BE2C (cell line): ENCODE measurements at regions not wholly inside any gene's neighbourhood (a gene's known extent, or its start where the extent isn't known, plus 50 kb on each side); places are given as distances from the start of the nearest gene placed in this dataset.
"Not testable (repeated sequence)": the region's sequence is repeated elsewhere in the genome, so short reads cannot be mapped to it uniquely, and the experiment has no call there.

Experiments used
- DNase-seq: peaks from one replicate; pipeline ENCODE4 v3.0.0-alpha.2; 2020
- H3K27me3 ChIP-seq: fragments of 250-450 bp; sonication (Bioruptor Pico); 2 replicates; pipeline ENCODE4 v1.5.1; 2020; ENCODE audit warnings: mild to moderate bottlenecking
- H3K36me3 ChIP-seq: fragments of 250-450 bp; sonication (Bioruptor Pico); 2 replicates; pipeline ENCODE4 v1.5.1; 2020; ENCODE audit warnings: mild to moderate bottlenecking
- H3K4me1 ChIP-seq: fragments of 250-450 bp; sonication (Bioruptor Pico); 2 replicates; pipeline ENCODE4 v1.5.1; 2020
- H3K4me3 ChIP-seq: 2 replicates; pipeline ENCODE4 v1.5.1; 2011; ENCODE audit warnings: low read depth, low read length
- H3K9me3 ChIP-seq: fragments of 250-450 bp; sonication (Bioruptor Pico); 2 replicates; pipeline ENCODE4 v1.5.1; 2020
- TF ChIP-seq, protein P1 (sequence below): IDR thresholded peaks from 2 replicates; pipeline ENCODE4 v1.5.1; 2012; ENCODE audit warnings: mild to moderate bottlenecking, low read depth, low read length

DNA sequence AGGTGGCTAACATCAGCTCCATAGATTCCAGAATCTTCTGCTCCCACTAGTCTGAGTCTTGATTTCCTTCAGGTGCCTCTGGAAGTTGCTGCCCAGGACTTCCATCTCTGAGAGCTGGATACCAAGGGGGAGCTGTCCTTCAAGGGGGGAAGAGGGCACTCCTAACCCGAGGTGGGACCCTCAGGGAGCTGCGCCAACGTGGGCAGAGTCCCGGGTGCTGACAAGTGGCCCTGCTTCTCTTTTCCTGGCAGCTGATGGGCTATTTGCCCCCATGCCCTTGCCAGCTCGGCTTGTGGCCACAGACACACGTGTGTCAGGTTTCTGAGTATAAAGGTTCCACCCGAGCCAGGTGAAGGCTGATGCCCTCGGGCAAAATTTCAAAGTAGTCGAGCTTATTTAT, 272.5 kb downstream of the TTC8 start:
- no peaks in the 10 kb centered on the region for H3K9me3 ChIP-seq
- no peaks in the 10 kb centered on the region for H3K36me3 ChIP-seq
- no peak for DNase-seq
- TF ChIP-seq, protein P1, sequence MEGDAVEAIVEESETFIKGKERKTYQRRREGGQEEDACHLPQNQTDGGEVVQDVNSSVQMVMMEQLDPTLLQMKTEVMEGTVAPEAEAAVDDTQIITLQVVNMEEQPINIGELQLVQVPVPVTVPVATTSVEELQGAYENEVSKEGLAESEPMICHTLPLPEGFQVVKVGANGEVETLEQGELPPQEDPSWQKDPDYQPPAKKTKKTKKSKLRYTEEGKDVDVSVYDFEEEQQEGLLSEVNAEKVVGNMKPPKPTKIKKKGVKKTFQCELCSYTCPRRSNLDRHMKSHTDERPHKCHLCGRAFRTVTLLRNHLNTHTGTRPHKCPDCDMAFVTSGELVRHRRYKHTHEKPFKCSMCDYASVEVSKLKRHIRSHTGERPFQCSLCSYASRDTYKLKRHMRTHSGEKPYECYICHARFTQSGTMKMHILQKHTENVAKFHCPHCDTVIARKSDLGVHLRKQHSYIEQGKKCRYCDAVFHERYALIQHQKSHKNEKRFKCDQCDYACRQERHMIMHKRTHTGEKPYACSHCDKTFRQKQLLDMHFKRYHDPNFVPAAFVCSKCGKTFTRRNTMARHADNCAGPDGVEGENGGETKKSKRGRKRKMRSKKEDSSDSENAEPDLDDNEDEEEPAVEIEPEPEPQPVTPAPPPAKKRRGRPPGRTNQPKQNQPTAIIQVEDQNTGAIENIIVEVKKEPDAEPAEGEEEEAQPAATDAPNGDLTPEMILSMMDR = no peak
- no peaks in the 10 kb centered on the region for H3K4me1 ChIP-seq
- no peak overlapping the region for H3K4me3 ChIP-seq
- no peaks in the 10 kb centered on the region for H3K27me3 ChIP-seq

DNA sequence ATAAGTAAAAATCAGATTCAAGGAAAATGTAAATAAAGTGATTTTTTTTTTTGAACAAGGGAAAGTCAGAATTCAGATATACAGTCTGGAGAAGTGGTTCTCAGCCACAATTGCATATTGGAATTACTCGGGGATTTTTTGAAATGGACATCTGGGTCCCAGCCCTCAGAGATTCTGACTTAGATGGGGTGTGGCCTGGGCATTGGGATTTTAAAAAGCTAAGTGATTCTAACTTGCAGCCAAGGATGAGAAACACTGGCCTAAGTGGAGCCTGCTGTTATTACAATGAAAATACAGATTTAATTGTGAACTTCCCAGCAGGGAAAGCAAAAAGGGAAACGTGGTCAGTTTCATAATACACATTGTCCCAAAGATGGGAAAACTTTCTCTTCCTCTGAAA, 273.8 kb downstream of the TTC8 start:
- H3K36me3 ChIP-seq = no peaks in the 10 kb centered on the region
- DNase-seq = no peak
- TF ChIP-seq, protein P1 = no peak
- H3K9me3 ChIP-seq = no peaks in the 10 kb centered on the region
- H3K4me3 ChIP-seq = no peak overlapping the region
- H3K4me1 ChIP-seq = no peaks in the 10 kb centered on the region
- no peaks in the 10 kb centered on the region for H3K27me3 ChIP-seq

DNA sequence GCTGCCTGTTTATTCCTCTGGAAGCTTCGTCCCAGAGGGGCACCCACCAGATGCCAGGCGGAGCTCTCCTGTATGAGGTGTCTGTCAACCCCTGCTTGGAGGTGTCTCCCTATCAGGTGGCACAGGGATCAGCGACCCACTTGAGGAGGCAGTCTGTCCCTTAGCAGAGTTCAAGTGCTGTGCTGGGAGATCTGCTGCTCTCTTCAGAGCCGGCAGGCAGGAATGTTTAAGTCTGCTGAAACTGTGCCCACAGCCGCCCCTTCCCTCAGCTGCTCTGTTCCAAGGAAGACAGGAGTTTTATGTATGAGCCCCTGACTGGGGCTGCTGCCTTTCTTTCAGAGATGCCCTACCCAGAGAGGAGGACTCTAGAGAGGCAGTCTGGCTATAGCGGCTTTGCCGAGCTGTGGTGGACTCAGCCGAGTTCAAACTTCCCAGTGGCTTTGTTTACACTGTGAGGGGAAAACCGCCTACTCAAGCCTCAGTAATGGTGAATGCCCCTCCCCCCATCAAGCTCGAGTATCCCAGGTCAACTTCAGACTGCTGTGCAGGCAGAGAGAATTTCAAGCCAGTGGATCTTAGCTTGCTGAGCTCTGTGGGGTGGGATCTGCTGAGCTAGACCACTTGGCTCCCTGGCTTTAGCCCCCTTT, 279.8 kb downstream of the TTC8 start:
- DNase-seq, H3K9me3 ChIP-seq, H3K27me3 ChIP-seq, H3K36me3 ChIP-seq, H3K4me1 ChIP-seq, H3K4me3 ChIP-seq: not testable (repeated sequence)

DNA sequence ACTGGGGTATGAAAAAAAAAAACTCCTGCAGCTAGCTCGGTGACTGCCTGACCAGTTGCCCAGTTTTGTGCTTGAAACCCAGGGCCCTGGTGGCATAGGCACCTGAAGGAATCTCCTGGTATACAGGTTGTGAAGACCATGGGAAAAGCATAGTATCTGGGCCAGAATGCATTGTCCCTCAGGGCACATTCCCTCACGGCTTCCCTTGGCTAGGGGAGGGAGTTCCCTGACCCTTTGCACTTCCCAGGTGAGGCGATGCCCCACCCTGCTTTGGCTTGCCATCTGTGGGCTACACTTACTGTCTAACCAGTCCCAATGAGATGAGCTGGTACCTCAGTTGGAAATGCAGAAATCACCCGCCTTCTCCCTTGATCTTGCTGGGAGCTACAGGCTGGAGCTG, 280.4 kb downstream of the TTC8 start:
- not testable (repeated sequence) for DNase-seq, H3K36me3 ChIP-seq, H3K4me3 ChIP-seq, H3K4me1 ChIP-seq, H3K9me3 ChIP-seq, H3K27me3 ChIP-seq
